Erythroblast (primary cell): ENCODE measurements at regions not wholly inside any gene's neighbourhood (a gene's known extent, or its start where the extent isn't known, plus 50 kb on each side); places are given as distances from the start of the nearest gene placed in this dataset.
"Not testable (repeated sequence)": the region's sequence is repeated elsewhere in the genome, so short reads cannot be mapped to it uniquely, and the experiment has no call there.

Source experiments
- DNase-seq, 2 experiments: peaks; one replicate each; lab custom pipeline; 2025; lab: John Stamatoyannopoulos, UW
- GATA1 ChIP-seq: IDR thresholded peaks from 2 replicates; pipeline ENCODE4 v1.6.1; 2011; ENCODE audit warnings: low read depth, mild to moderate bottlenecking, control low read depth, low read length, moderate library complexity
- POLR2A ChIP-seq: IDR thresholded peaks from 2 replicates; pipeline ENCODE4 v1.6.1; 2011; ENCODE audit warnings: mild to moderate bottlenecking, low read length

GRCh38 chr14:40367717-40368116 is 935.5 kb upstream of the FBXO33 start:
- DNase-seq, result no peak
- TF ChIP-seq GATA1, result no peak
- TF ChIP-seq POLR2A, result no peak

- DNase-seq, result no peak
- no peak for TF ChIP-seq GATA1
- no peak for TF ChIP-seq POLR2A
These were observed 933.1 kb upstream of the FBXO33 start for GRCh38 chr14:40365305-40365704.

GRCh38 chr14:40362856-40363255 is 930.6 kb upstream of the FBXO33 start:
- no peak for DNase-seq
- no peak for TF ChIP-seq GATA1
- no peak for TF ChIP-seq POLR2A

GRCh38 chr14:40354754-40355153 is 922.5 kb upstream of the FBXO33 start:
- TF ChIP-seq POLR2A, result no peak
- TF ChIP-seq GATA1, result no peak

GRCh38 chr14:40348104-40348503 is 915.9 kb upstream of the FBXO33 start:
- not testable (repeated sequence) for DNase-seq

More at GRCh38 chr14:40354754-40355153, 922.5 kb upstream of the FBXO33 start:
- DNase-seq, result no peak

- no peak for DNase-seq
- no peak for TF ChIP-seq POLR2A
- no peak for TF ChIP-seq GATA1
These were observed 915.4 kb upstream of the FBXO33 start for GRCh38 chr14:40347675-40348074.

- TF ChIP-seq GATA1 (no peak), POLR2A (no peak)
- DNase-seq, result no peak
These were observed 914.0 kb upstream of the FBXO33 start for GRCh38 chr14:40346275-40346674.

GRCh38 chr14:40345334-40345733 is 913.1 kb upstream of the FBXO33 start:
- no peak for TF ChIP-seq GATA1

GRCh38 chr14:40340708-40341107 is 908.5 kb upstream of the FBXO33 start:
- no peak for TF ChIP-seq POLR2A
- no peak for TF ChIP-seq GATA1
- DNase-seq, result no peak

More at GRCh38 chr14:40345334-40345733, 913.1 kb upstream of the FBXO33 start:
- no peak for DNase-seq

GRCh38 chr14:40336846-40337245 is 904.6 kb upstream of the FBXO33 start:
- no peak for TF ChIP-seq GATA1
- no peak for TF ChIP-seq POLR2A
- no peak for DNase-seq

- not testable (repeated sequence) for DNase-seq
These were observed 894.3 kb upstream of the FBXO33 start for GRCh38 chr14:40326519-40326918.

- TF ChIP-seq GATA1, result no peak
- TF ChIP-seq POLR2A, result no peak
These were observed 886.0 kb upstream of the FBXO33 start for GRCh38 chr14:40318211-40318719.

GRCh38 chr14:40317690-40318089 is 885.5 kb upstream of the FBXO33 start:
- DNase-seq, result no peak
- TF ChIP-seq GATA1 (no peak), POLR2A (no peak)

More at GRCh38 chr14:40318211-40318719, 886.0 kb upstream of the FBXO33 start:
- no peak for DNase-seq

- TF ChIP-seq GATA1, result no peak
- no peak for TF ChIP-seq POLR2A
- DNase-seq, result no peak
These were observed 880.1 kb upstream of the FBXO33 start for GRCh38 chr14:40312296-40312695.

GRCh38 chr14:40309124-40309523 is 876.9 kb upstream of the FBXO33 start:
- TF ChIP-seq POLR2A, result no peak
- TF ChIP-seq GATA1, result no peak
- DNase-seq, result no peak
